ENCODE measurements at regions not wholly inside any gene's neighbourhood (a gene's known extent, or its start where the extent isn't known, plus 50 kb on each side); places are given as distances from the start of the nearest gene placed in this dataset.

DNA sequence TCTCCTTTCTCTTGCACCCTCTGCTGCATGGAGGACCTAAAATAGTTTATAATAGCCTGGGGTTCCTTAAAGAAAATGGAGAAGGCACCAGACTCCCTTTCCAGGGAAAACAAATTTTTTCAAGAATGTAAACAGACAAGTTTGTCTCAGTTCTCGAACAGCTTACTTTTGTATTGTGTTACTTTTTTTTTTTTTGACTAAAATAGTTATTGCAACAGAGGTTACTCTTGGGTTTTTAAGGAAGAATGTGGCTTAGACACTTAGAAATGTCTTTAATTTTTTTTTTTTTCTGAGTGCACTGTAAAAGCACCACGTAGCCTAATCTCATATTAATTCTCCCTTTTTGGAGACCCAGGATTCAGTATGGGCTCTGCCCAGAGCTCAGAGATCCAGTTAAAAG lies 148.7 kb upstream of the CARMIL1 start:
- no peaks in the 10 kb centered on the region for H3K9me3 ChIP-seq (ENCODE audit: control insufficient read depth in 4 of 4, low read length in 3 of 4)
- H3K27me3 ChIP-seq (ENCODE audit: control insufficient read depth in 4 of 4, insufficient read depth in 4 of 4, low read length in 3 of 4) = no peaks in the 10 kb centered on the region
- TF ChIP-seq FOXA2 (IDR thresholded peaks at IDR 0.05) (no peak), SP1 (IDR thresholded peaks at IDR 0.05) (no peak), TAF1 (conservative IDR thresholded peaks at IDR 0.05) (no peak), NR2F2 (IDR thresholded peaks at IDR 0.05) (no peak), EGR1 (IDR thresholded peaks at IDR 0.05; ENCODE audit: low read depth in 2 of 2) (no peak), YY1 (IDR thresholded peaks at IDR 0.05) (no peak), RAD21 (IDR thresholded peaks at IDR 0.05) (no peak), HNF4A (conservative IDR thresholded peaks at IDR 0.05) (no peak), HNF4G (IDR thresholded peaks at IDR 0.05) (no peak), JUND (IDR thresholded peaks at IDR 0.05) (no peak), GABPA (IDR thresholded peaks at IDR 0.05 in 1 of 2, conservative IDR thresholded peaks at IDR 0.05 in 1 of 2) (no peak)
- TF ChIP-seq, protein P1, sequence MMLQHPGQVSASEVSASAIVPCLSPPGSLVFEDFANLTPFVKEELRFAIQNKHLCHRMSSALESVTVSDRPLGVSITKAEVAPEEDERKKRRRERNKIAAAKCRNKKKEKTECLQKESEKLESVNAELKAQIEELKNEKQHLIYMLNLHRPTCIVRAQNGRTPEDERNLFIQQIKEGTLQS (IDR thresholded peaks at IDR 0.05) = no peak
- TF ChIP-seq, protein P2, sequence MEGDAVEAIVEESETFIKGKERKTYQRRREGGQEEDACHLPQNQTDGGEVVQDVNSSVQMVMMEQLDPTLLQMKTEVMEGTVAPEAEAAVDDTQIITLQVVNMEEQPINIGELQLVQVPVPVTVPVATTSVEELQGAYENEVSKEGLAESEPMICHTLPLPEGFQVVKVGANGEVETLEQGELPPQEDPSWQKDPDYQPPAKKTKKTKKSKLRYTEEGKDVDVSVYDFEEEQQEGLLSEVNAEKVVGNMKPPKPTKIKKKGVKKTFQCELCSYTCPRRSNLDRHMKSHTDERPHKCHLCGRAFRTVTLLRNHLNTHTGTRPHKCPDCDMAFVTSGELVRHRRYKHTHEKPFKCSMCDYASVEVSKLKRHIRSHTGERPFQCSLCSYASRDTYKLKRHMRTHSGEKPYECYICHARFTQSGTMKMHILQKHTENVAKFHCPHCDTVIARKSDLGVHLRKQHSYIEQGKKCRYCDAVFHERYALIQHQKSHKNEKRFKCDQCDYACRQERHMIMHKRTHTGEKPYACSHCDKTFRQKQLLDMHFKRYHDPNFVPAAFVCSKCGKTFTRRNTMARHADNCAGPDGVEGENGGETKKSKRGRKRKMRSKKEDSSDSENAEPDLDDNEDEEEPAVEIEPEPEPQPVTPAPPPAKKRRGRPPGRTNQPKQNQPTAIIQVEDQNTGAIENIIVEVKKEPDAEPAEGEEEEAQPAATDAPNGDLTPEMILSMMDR (IDR thresholded peaks at IDR 0.05; ENCODE audit: low read depth, low read length, missing input control) = no peak
- TF ChIP-seq, protein P3, sequence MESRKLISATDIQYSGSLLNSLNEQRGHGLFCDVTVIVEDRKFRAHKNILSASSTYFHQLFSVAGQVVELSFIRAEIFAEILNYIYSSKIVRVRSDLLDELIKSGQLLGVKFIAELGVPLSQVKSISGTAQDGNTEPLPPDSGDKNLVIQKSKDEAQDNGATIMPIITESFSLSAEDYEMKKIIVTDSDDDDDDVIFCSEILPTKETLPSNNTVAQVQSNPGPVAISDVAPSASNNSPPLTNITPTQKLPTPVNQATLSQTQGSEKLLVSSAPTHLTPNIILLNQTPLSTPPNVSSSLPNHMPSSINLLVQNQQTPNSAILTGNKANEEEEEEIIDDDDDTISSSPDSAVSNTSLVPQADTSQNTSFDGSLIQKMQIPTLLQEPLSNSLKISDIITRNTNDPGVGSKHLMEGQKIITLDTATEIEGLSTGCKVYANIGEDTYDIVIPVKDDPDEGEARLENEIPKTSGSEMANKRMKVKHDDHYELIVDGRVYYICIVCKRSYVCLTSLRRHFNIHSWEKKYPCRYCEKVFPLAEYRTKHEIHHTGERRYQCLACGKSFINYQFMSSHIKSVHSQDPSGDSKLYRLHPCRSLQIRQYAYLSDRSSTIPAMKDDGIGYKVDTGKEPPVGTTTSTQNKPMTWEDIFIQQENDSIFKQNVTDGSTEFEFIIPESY (IDR thresholded peaks at IDR 0.05) = no peak
- TF ChIP-seq, protein P4, sequence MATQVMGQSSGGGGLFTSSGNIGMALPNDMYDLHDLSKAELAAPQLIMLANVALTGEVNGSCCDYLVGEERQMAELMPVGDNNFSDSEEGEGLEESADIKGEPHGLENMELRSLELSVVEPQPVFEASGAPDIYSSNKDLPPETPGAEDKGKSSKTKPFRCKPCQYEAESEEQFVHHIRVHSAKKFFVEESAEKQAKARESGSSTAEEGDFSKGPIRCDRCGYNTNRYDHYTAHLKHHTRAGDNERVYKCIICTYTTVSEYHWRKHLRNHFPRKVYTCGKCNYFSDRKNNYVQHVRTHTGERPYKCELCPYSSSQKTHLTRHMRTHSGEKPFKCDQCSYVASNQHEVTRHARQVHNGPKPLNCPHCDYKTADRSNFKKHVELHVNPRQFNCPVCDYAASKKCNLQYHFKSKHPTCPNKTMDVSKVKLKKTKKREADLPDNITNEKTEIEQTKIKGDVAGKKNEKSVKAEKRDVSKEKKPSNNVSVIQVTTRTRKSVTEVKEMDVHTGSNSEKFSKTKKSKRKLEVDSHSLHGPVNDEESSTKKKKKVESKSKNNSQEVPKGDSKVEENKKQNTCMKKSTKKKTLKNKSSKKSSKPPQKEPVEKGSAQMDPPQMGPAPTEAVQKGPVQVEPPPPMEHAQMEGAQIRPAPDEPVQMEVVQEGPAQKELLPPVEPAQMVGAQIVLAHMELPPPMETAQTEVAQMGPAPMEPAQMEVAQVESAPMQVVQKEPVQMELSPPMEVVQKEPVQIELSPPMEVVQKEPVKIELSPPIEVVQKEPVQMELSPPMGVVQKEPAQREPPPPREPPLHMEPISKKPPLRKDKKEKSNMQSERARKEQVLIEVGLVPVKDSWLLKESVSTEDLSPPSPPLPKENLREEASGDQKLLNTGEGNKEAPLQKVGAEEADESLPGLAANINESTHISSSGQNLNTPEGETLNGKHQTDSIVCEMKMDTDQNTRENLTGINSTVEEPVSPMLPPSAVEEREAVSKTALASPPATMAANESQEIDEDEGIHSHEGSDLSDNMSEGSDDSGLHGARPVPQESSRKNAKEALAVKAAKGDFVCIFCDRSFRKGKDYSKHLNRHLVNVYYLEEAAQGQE (IDR thresholded peaks at IDR 0.05) = no peak
- peaks cover 0 to 4% (median 0%) of the 10 kb centered on the region in 4 donors for H3K36me3 ChIP-seq (ENCODE audit: control insufficient read depth in 4 of 4, insufficient read depth in 3 of 4, low read depth in 1 of 4, low read length in 3 of 4)
- WGBS = 59% methylated on average over 2 of the region's 2 CpGs
- DNase-seq (ENCODE audit: low spot score) = no peak
- H3K9ac ChIP-seq (ENCODE audit: low read depth in 1 of 2, low read length in 2 of 2) = no peak overlapping the region
- H3K4me1 ChIP-seq (ENCODE audit: control insufficient read depth in 4 of 4, insufficient read depth in 4 of 4, low read length in 3 of 4) = no peaks in the 10 kb centered on the region
- H3K4me3 ChIP-seq (ENCODE audit: low read depth in 1 of 3, low read length in 3 of 3) = no peak overlapping the region
- no peak overlapping the region for H3K27ac ChIP-seq (ENCODE audit: low read depth in 1 of 2, low read length in 2 of 2)

DNA sequence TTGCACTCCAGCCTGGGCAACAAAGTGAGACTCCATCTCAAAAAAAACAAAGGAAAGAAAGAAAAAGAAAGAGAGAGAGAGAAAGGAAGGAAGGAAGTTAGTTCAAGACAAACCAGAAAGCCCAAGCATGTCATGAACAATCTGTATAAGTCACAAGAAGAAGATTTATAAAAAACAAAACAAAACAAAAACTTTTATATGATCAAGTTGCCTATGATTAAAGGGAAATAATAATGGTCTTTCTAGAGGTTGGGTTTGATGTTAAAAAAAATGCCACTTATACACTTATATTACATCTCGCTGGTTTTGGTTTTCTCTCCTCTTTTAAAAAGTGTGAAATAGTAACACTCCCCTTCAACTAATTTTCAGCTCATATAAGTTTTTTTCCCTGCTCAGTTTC lies 146.2 kb upstream of the CARMIL1 start:
- no peaks in the 10 kb centered on the region for H3K36me3 ChIP-seq (ENCODE audit: control insufficient read depth in 4 of 4, insufficient read depth in 3 of 4, low read depth in 1 of 4, low read length in 3 of 4)
- H3K9ac ChIP-seq (ENCODE audit: low read depth in 1 of 2, low read length in 2 of 2) = no peak overlapping the region
- TF ChIP-seq, protein P2 (IDR thresholded peaks at IDR 0.05; ENCODE audit: low read depth, low read length, missing input control) = no peak
- TF ChIP-seq RXRA (IDR thresholded peaks at IDR 0.05) (no peak), EGR1 (IDR thresholded peaks at IDR 0.05; ENCODE audit: low read depth in 2 of 2) (no peak), NR2F2 (IDR thresholded peaks at IDR 0.05) (no peak), GABPA (IDR thresholded peaks at IDR 0.05 in 1 of 2, conservative IDR thresholded peaks at IDR 0.05 in 1 of 2) (no peak), FOXA2 (IDR thresholded peaks at IDR 0.05) (no peak)
- TF ChIP-seq, protein P5, sequence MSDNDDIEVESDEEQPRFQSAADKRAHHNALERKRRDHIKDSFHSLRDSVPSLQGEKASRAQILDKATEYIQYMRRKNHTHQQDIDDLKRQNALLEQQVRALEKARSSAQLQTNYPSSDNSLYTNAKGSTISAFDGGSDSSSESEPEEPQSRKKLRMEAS (IDR thresholded peaks at IDR 0.05) = no peak
- TF ChIP-seq, protein P1 (IDR thresholded peaks at IDR 0.05) = no peak
- no peak overlapping the region for H3K27ac ChIP-seq (ENCODE audit: low read depth in 1 of 2, low read length in 2 of 2)
- H3K27me3 ChIP-seq (ENCODE audit: control insufficient read depth in 4 of 4, insufficient read depth in 4 of 4, low read length in 3 of 4) = no peaks in the 10 kb centered on the region
- H3K4me3 ChIP-seq (ENCODE audit: low read depth in 1 of 3, low read length in 3 of 3) = no peak overlapping the region
- no peak for DNase-seq (ENCODE audit: low spot score)
- 93% methylated on average over 1 of the region's 1 CpG for WGBS
- H3K9me3 ChIP-seq (ENCODE audit: control insufficient read depth in 4 of 4, low read length in 3 of 4) = no peaks in the 10 kb centered on the region
- H3K4me1 ChIP-seq (ENCODE audit: control insufficient read depth in 4 of 4, insufficient read depth in 4 of 4, low read length in 3 of 4) = peaks cover 0 to 14% (median 6%) of the 10 kb centered on the region in 4 donors

Measured in liver (tissue), 8 donors.